HEK293T (cell line): ENCODE measurements at regions not wholly inside any gene's neighbourhood (a gene's known extent, or its start where the extent isn't known, plus 50 kb on each side); places are given as distances from the start of the nearest gene placed in this dataset.
"Not testable (repeated sequence)": the region's sequence is repeated elsewhere in the genome, so short reads cannot be mapped to it uniquely, and the experiment has no call there.

Source experiments
- ARNT ChIP-seq: fragments of 450-650 bp; IDR thresholded peaks from 2 replicates; pipeline ENCODE4 v1.6.1; 2017; ENCODE audit warnings: mild to moderate bottlenecking
- CTBP1 ChIP-seq: fragments of 450-650 bp; IDR thresholded peaks from 2 replicates; pipeline ENCODE4 v1.6.1; 2016; ENCODE audit warnings: borderline replicate concordance
- LEF1 ChIP-seq: fragments of 450-650 bp; IDR thresholded peaks from 2 replicates; pipeline ENCODE4 v1.6.1; 2017; ENCODE audit warnings: mild to moderate bottlenecking, borderline replicate concordance
- SUZ12 ChIP-seq: fragments of 450-650 bp; IDR thresholded peaks from 2 replicates; pipeline ENCODE4 v1.6.1; 2016; ENCODE audit warnings: mild to moderate bottlenecking
- ZNF384 ChIP-seq: fragments of 450-650 bp; IDR thresholded peaks from 2 replicates; pipeline ENCODE4 v1.6.1; 2016
- TF ChIP-seq, protein P1 (sequence below): fragments of 450-650 bp; IDR thresholded peaks from 2 replicates; pipeline ENCODE4 v1.6.1; 2016

DNA sequence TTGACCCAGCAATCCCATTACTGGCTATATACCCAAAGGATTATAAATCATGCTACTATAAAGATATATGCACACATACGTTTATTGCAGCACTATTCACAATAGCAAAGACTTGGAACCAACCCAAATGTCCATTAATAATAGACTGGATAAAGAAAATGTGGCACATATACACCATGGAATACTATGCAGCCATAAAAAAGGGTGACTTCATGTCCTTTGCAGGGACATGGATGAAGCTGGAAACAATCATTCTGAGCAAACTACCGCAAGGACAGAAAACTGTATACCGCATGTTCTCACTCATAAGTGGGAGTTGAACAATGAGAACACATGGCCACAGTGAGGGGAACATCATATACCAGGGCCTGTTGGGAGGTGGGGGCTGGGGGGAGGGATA is 61.5 kb upstream of the ANKS1B start:
- TF ChIP-seq ARNT, SUZ12, LEF1, CTBP1, ZNF384: not testable (repeated sequence)
- TF ChIP-seq, protein P1, sequence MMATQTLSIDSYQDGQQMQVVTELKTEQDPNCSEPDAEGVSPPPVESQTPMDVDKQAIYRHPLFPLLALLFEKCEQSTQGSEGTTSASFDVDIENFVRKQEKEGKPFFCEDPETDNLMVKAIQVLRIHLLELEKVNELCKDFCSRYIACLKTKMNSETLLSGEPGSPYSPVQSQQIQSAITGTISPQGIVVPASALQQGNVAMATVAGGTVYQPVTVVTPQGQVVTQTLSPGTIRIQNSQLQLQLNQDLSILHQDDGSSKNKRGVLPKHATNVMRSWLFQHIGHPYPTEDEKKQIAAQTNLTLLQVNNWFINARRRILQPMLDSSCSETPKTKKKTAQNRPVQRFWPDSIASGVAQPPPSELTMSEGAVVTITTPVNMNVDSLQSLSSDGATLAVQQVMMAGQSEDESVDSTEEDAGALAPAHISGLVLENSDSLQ = not testable (repeated sequence)
